ENCODE measurements at regions not wholly inside any gene's neighbourhood (a gene's known extent, or its start where the extent isn't known, plus 50 kb on each side); places are given as distances from the start of the nearest gene placed in this dataset.

GRCh38 chr7:50159154-50159553 lies 66.1 kb upstream of the ZPBP start:
- H3K9ac ChIP-seq (ENCODE audit: extremely low read depth, low read length, poor library complexity, severe bottlenecking): no peak overlapping the region
- Mint-ChIP-seq H3K27me3 (ENCODE audit: insufficient read depth) (no peaks in the 10 kb centered on the region), H3K27ac (no peak overlapping the region), H3K4me1 (peaks cover 7% of the 10 kb centered on the region), H3K4me3 (no peak overlapping the region), H3K9me3 (no peaks in the 10 kb centered on the region), H3K36me3 (ENCODE audit: low read depth) (no peaks in the 10 kb centered on the region)
- no peak for TF ChIP-seq CTCF (conservative IDR thresholded peaks at IDR 0.05)
- no peaks in the 10 kb centered on the region for H3K9me3 ChIP-seq (ENCODE audit: control insufficient read depth, low read length)
- H3K27me3 ChIP-seq (ENCODE audit: control insufficient read depth, insufficient read depth, low read length, poor library complexity, severe bottlenecking): no peaks in the 10 kb centered on the region
- H3K36me3 ChIP-seq (ENCODE audit: control insufficient read depth, insufficient read depth, low read length): no peaks in the 10 kb centered on the region
- DNase-seq: no peak
- WGBS, 2 experiments (ENCODE audit: insufficient coverage in 1 of 2, insufficient read length in 1 of 2): 96 to 98% methylated on average over 14 to 25 of the region's 25 CpGs
- H3K4me1 ChIP-seq (ENCODE audit: control insufficient read depth, insufficient read depth, low read length): peaks cover 4% of the 10 kb centered on the region
- H3K27ac ChIP-seq (ENCODE audit: low read depth, low read length): no peak overlapping the region
- no peak overlapping the region for H3K4me3 ChIP-seq (ENCODE audit: low read length)

- Histone ChIP-seq H3K9ac (ENCODE audit: extremely low read depth, low read length, poor library complexity, severe bottlenecking) (no peak overlapping the region), H3K27me3 (ENCODE audit: control insufficient read depth, insufficient read depth, low read length, poor library complexity, severe bottlenecking) (no peaks in the 10 kb centered on the region), H3K27ac (ENCODE audit: low read depth, low read length) (no peak overlapping the region), H3K36me3 (ENCODE audit: control insufficient read depth, insufficient read depth, low read length) (no peaks in the 10 kb centered on the region), H3K9me3 (ENCODE audit: control insufficient read depth, low read length) (no peaks in the 10 kb centered on the region), H3K4me3 (ENCODE audit: low read length) (no peak overlapping the region), H3K4me1 (ENCODE audit: control insufficient read depth, insufficient read depth, low read length) (peaks cover 4% of the 10 kb centered on the region)
- WGBS, 2 experiments (ENCODE audit: insufficient coverage in 1 of 2, insufficient read length in 1 of 2): 83 to 100% methylated on average over 2 to 5 of the region's 5 CpGs
- Mint-ChIP-seq H3K9me3 (no peaks in the 10 kb centered on the region), H3K27me3 (ENCODE audit: insufficient read depth) (no peaks in the 10 kb centered on the region), H3K36me3 (ENCODE audit: low read depth) (no peaks in the 10 kb centered on the region), H3K27ac (no peak overlapping the region), H3K4me3 (no peak overlapping the region), H3K4me1 (peaks cover 7% of the 10 kb centered on the region)
- TF ChIP-seq CTCF (conservative IDR thresholded peaks at IDR 0.05): no peak
- no peak for DNase-seq
Observed at GRCh38 chr7:50156706-50157105, 63.7 kb upstream of the ZPBP start.

GRCh38 chr7:50156163-50156562 lies 63.1 kb upstream of the ZPBP start:
- H3K4me1 ChIP-seq (ENCODE audit: control insufficient read depth, insufficient read depth, low read length): peaks cover 4% of the 10 kb centered on the region
- 86 to 93% methylated on average over 4 of the region's 4 CpGs for WGBS, 2 experiments (ENCODE audit: insufficient coverage in 1 of 2, insufficient read length in 1 of 2)
- H3K4me3 ChIP-seq (ENCODE audit: low read length): no peak overlapping the region
- no peak overlapping the region for H3K4me3 Mint-ChIP-seq
- H3K27ac ChIP-seq (ENCODE audit: low read depth, low read length): no peak overlapping the region
- no peak overlapping the region for H3K27ac Mint-ChIP-seq
- no peak for DNase-seq
- peaks cover 7% of the 10 kb centered on the region for H3K4me1 Mint-ChIP-seq
- no peaks in the 10 kb centered on the region for H3K27me3 Mint-ChIP-seq (ENCODE audit: insufficient read depth)
- H3K9me3 Mint-ChIP-seq: no peaks in the 10 kb centered on the region
- H3K9me3 ChIP-seq (ENCODE audit: control insufficient read depth, low read length): no peaks in the 10 kb centered on the region
- no peak overlapping the region for H3K9ac ChIP-seq (ENCODE audit: extremely low read depth, low read length, poor library complexity, severe bottlenecking)
- no peaks in the 10 kb centered on the region for H3K27me3 ChIP-seq (ENCODE audit: control insufficient read depth, insufficient read depth, low read length, poor library complexity, severe bottlenecking)
- no peak for TF ChIP-seq CTCF (conservative IDR thresholded peaks at IDR 0.05)
- no peaks in the 10 kb centered on the region for H3K36me3 ChIP-seq (ENCODE audit: control insufficient read depth, insufficient read depth, low read length)
- H3K36me3 Mint-ChIP-seq (ENCODE audit: low read depth): no peaks in the 10 kb centered on the region
